Esophagus muscularis mucosa (tissue), 4 donors: ENCODE measurements at regions not wholly inside any gene's neighbourhood (a gene's known extent, or its start where the extent isn't known, plus 50 kb on each side); places are given as distances from the start of the nearest gene placed in this dataset.
"Not testable (repeated sequence)": the region's sequence is repeated elsewhere in the genome, so short reads cannot be mapped to it uniquely, and the experiment has no call there.

ENCODE experiments used
- DNase-seq: peaks from one replicate; pipeline ENCODE4 v3.0.0-alpha.2; 2017; ENCODE audit errors: extremely low spot score
- H3K27ac ChIP-seq, 4 donors: fragments of 200-600 bp; sonication (generic); replicated peaks in 1 of 4; 1 replicate in 3 of 4; 2 replicates in 1 of 4; pipeline ENCODE4 v1.5.1; 2016 to 2019; ENCODE audit warnings: mild to moderate bottlenecking in 1 of 4
- H3K27me3 ChIP-seq, 4 donors: fragments of 200-600 bp; sonication (generic); one replicate each; pipeline versions ENCODE4 v1.5.1 to v1.6.0; 2016 to 2019
- H3K36me3 ChIP-seq, 4 donors: fragments of 200-600 bp; sonication (generic); one replicate each; pipeline ENCODE4 v1.5.1; 2016 to 2019
- H3K4me1 ChIP-seq, 4 donors: fragments of 200-600 bp; sonication (generic); one replicate each; pipeline ENCODE4 v1.5.1; 2016 to 2019
- H3K4me3 ChIP-seq, 4 donors: fragments of 200-600 bp; sonication (generic); 1 replicate in 2 of 4; 2 replicates in 2 of 4; pipeline ENCODE4 v1.5.1; 2016 to 2019; ENCODE audit warnings: mild to moderate bottlenecking in 4 of 4, moderate library complexity in 1 of 4
- H3K9me3 ChIP-seq, 4 donors: fragments of 200-600 bp; sonication (generic); 1 replicate in 3 of 4; 2 replicates in 1 of 4; pipeline ENCODE4 v1.5.1; 2016 to 2019
- CTCF ChIP-seq, 3 experiments: fragments of 200-600 bp in 2 of 3; fragments of 450-650 bp in 1 of 3; sonication (generic) in 2 of 3; IDR thresholded peaks; one replicate each; pipeline ENCODE4 v1.5.1; 2017 to 2019; ENCODE audit warnings: antibody characterized with exemption in 3 of 3, mild to moderate bottlenecking in 2 of 3, moderate library complexity in 1 of 3
- EP300 ChIP-seq: sonication (generic); formaldehyde crosslinking; IDR thresholded peaks from one replicate; pipeline ENCODE4 v1.6.1; 2017; ENCODE audit warnings: antibody characterized with exemption
- POLR2A ChIP-seq: fragments of 450-650 bp; IDR thresholded peaks from one replicate; pipeline ENCODE4 v1.6.1; 2017; ENCODE audit warnings: antibody characterized with exemption, moderate library complexity, mild to moderate bottlenecking, low read depth
- POLR2AphosphoS5 ChIP-seq, 2 donors: sonication (generic); formaldehyde crosslinking; IDR thresholded peaks; one replicate each; pipeline ENCODE4 v1.6.1; 2017; ENCODE audit warnings: antibody characterized with exemption in 2 of 2
- WGBS: methylation state at CpG from one replicate; pipeline ENCODE4 v1.1.5; 2018; 5-methylcytosine and 5-hydroxymethylcytosine counted together
- intact Hi-C: fragments of 100-400 bp; cut with DNase I; formaldehyde crosslinking; loops from one replicate; pipeline ENCODE4 v1.15.1; 2023

- no peaks in the 10 kb centered on the region for H3K4me1 ChIP-seq
- no peak overlapping the region for H3K27ac ChIP-seq
- no peak for DNase-seq
- WGBS: 96% methylated on average over 1 of the region's 1 CpG
- TF ChIP-seq POLR2AphosphoS5 (IDR thresholded peaks at IDR 0.05): no peak
- no peaks in the 10 kb centered on the region for H3K27me3 ChIP-seq
- no peaks in the 10 kb centered on the region for H3K36me3 ChIP-seq
- intact Hi-C loops: no loop called here
- H3K4me3 ChIP-seq: no peak overlapping the region
- H3K9me3 ChIP-seq: no peaks in the 10 kb centered on the region
These were observed 50.1 kb upstream of the LTA4H start for GRCh38 chr12:96085475-96085874.

GRCh38 chr12:96086190-96086589, 50.8 kb upstream of the LTA4H start:
- H3K4me3 ChIP-seq, H3K4me1 ChIP-seq, H3K27me3 ChIP-seq, H3K27ac ChIP-seq, H3K36me3 ChIP-seq, intact Hi-C loops, H3K9me3 ChIP-seq, DNase-seq: not testable (repeated sequence)

GRCh38 chr12:96091833-96092232, 56.4 kb upstream of the LTA4H start:
- no peaks in the 10 kb centered on the region for H3K27me3 ChIP-seq
- H3K4me1 ChIP-seq: peaks cover 0 to 7% (median 2%) of the 10 kb centered on the region in 4 donors
- no peak for DNase-seq
- H3K9me3 ChIP-seq: no peaks in the 10 kb centered on the region
- H3K36me3 ChIP-seq: no peaks in the 10 kb centered on the region
- whole genome bisulfite sequencing: 90% methylated on average over 1 of the region's 1 CpG
- no peak overlapping the region for H3K4me3 ChIP-seq
- intact Hi-C loops: no loop called here
- H3K27ac ChIP-seq: no peak overlapping the region
- no peak for TF ChIP-seq POLR2AphosphoS5 (IDR thresholded peaks at IDR 0.05)
- no peak for TF ChIP-seq EP300
- no peak for TF ChIP-seq POLR2A
- TF ChIP-seq CTCF (IDR thresholded peaks at IDR 0.05): no peak

GRCh38 chr12:96093543-96094196, 58.3 kb upstream of the LTA4H start:
- no peak overlapping the region for H3K4me3 ChIP-seq
- no peaks in the 10 kb centered on the region for H3K9me3 ChIP-seq
- H3K27ac ChIP-seq: no peak overlapping the region
- H3K27me3 ChIP-seq: no peaks in the 10 kb centered on the region
- intact Hi-C loops: no loop called here
- DNase-seq: no peak
- H3K36me3 ChIP-seq: no peaks in the 10 kb centered on the region
- no peak for TF ChIP-seq POLR2AphosphoS5 (IDR thresholded peaks at IDR 0.05)
- TF ChIP-seq EP300: no peak
- no peak for TF ChIP-seq CTCF (IDR thresholded peaks at IDR 0.05)
- no peak for TF ChIP-seq POLR2A
- H3K4me1 ChIP-seq: peaks cover 0 to 7% (median 2%) of the 10 kb centered on the region in 4 donors
- WGBS: 75% methylated on average over 6 of the region's 6 CpGs

- H3K36me3 ChIP-seq: no peaks in the 10 kb centered on the region
- intact Hi-C loops: no loop called here
- H3K27ac ChIP-seq: no peak overlapping the region
- H3K27me3 ChIP-seq: no peaks in the 10 kb centered on the region
- peaks cover 0 to 7% (median 2%) of the 10 kb centered on the region in 4 donors for H3K4me1 ChIP-seq
- TF ChIP-seq POLR2AphosphoS5 (IDR thresholded peaks at IDR 0.05) (peak; percentile 13 to 20), EP300 (no peak)
- 42% methylated on average over 4 of the region's 4 CpGs for WGBS
- H3K4me3 ChIP-seq: no peak overlapping the region
- no peak for DNase-seq
- no peaks in the 10 kb centered on the region for H3K9me3 ChIP-seq
These were observed 58.8 kb upstream of the LTA4H start for GRCh38 chr12:96094201-96094600.

GRCh38 chr12:96098631-96099030, 63.2 kb upstream of the LTA4H start:
- no peaks in the 10 kb centered on the region for H3K9me3 ChIP-seq
- peaks cover 0 to 7% (median 2%) of the 10 kb centered on the region in 4 donors for H3K4me1 ChIP-seq
- intact Hi-C loops: no loop called here
- no peaks in the 10 kb centered on the region for H3K36me3 ChIP-seq
- TF ChIP-seq POLR2A: no peak
- no peak for TF ChIP-seq POLR2AphosphoS5 (IDR thresholded peaks at IDR 0.05)
- TF ChIP-seq CTCF (IDR thresholded peaks at IDR 0.05): no peak
- TF ChIP-seq EP300: no peak
- H3K27ac ChIP-seq: no peak overlapping the region
- no peak for DNase-seq
- 92% methylated on average over 2 of the region's 2 CpGs for WGBS
- H3K27me3 ChIP-seq: no peaks in the 10 kb centered on the region
- no peak overlapping the region for H3K4me3 ChIP-seq
